GM12872 (cell line): ENCODE measurements at regions not wholly inside any gene's neighbourhood (a gene's known extent, or its start where the extent isn't known, plus 50 kb on each side); places are given as distances from the start of the nearest gene placed in this dataset.

ENCODE experiments used
- CTCF ChIP-seq: IDR thresholded peaks from 3 replicates; pipeline ENCODE4 v1.5.1; 2011; ENCODE audit warnings: low read depth, mild to moderate bottlenecking, low read length, moderate library complexity; ENCODE audit not compliant: insufficient read depth

GRCh38 chr5:124045412-124045811 lies 533.4 kb downstream of the CSNK1G3 start:
- TF ChIP-seq CTCF, result no peak

GRCh38 chr5:124044613-124045012 lies 532.6 kb downstream of the CSNK1G3 start:
- TF ChIP-seq CTCF, result no peak

GRCh38 chr5:124043456-124043855 lies 531.5 kb downstream of the CSNK1G3 start:
- peak; percentile 27; the same call in 1 of the 3 replicates for TF ChIP-seq CTCF

- no peak for TF ChIP-seq CTCF
Observed at GRCh38 chr5:124040799-124041198, 528.8 kb downstream of the CSNK1G3 start.

- TF ChIP-seq CTCF, result no peak
Observed at GRCh38 chr5:124039410-124039809, 527.4 kb downstream of the CSNK1G3 start.

- no peak for TF ChIP-seq CTCF
Observed at GRCh38 chr5:124036786-124037185, 524.8 kb downstream of the CSNK1G3 start.

- TF ChIP-seq CTCF, result no peak
Observed at GRCh38 chr5:124034963-124035362, 523.0 kb downstream of the CSNK1G3 start.
